Prostate gland (tissue), 2 donors: ENCODE measurements at regions not wholly inside any gene's neighbourhood (a gene's known extent, or its start where the extent isn't known, plus 50 kb on each side); places are given as distances from the start of the nearest gene placed in this dataset.

Experiments
- DNase-seq: peaks from one replicate; pipeline ENCODE4 v3.0.0-alpha.2; 2019; ENCODE audit warnings: low spot score
- H3K27ac ChIP-seq, 2 donors: fragments of 200-600 bp; sonication (generic); 2 replicates each; pipeline ENCODE4 v1.5.1; 2017 to 2019
- H3K27me3 ChIP-seq: fragments of 200-600 bp; sonication (generic); replicated peaks from 2 replicates; pipeline ENCODE4 v1.5.1; 2019; ENCODE audit not compliant: insufficient read depth
- H3K36me3 ChIP-seq, 2 donors: fragments of 200-600 bp; sonication (generic); 1 replicate in 1 of 2; 2 replicates in 1 of 2; pipeline versions ENCODE4 v1.5.1 to v1.8.1; 2017 to 2019
- H3K4me1 ChIP-seq: fragments of 200-600 bp; sonication (generic); replicated peaks from 2 replicates; pipeline ENCODE4 v1.5.1; 2019
- H3K4me3 ChIP-seq, 2 donors: fragments of 200-600 bp; sonication (generic); 2 replicates each; pipeline ENCODE4 v1.5.1; 2017 to 2019
- H3K9me3 ChIP-seq: fragments of 200-600 bp; sonication (generic); 2 replicates; pipeline ENCODE4 v1.5.1; 2017
- POLR2A ChIP-seq: fragments of 450-650 bp; IDR thresholded peaks from one replicate; pipeline ENCODE4 v1.6.1; 2016; ENCODE audit warnings: antibody characterized with exemption, mild to moderate bottlenecking
- POLR2AphosphoS5 ChIP-seq: sonication (generic); formaldehyde crosslinking; IDR thresholded peaks from one replicate; pipeline ENCODE4 v1.6.1; 2017; ENCODE audit warnings: antibody characterized with exemption
- WGBS: methylation state at CpG from one replicate; pipeline ENCODE4 v1.1.5; 2018; 5-methylcytosine and 5-hydroxymethylcytosine counted together
- intact Hi-C: fragments of 100-400 bp; cut with DNase I; formaldehyde crosslinking; loops from one replicate; pipeline ENCODE4 v1.14.2; 2022
- TF ChIP-seq, protein P1 (sequence below), 4 experiments: fragments of 200-600 bp in 2 of 4; fragments of 450-650 bp in 2 of 4; sonication (generic) in 2 of 4; IDR thresholded peaks; 1 replicate in 3 of 4; 2 replicates in 1 of 4; pipeline ENCODE4 v1.5.1; 2016 to 2019; ENCODE audit warnings: antibody characterized with exemption in 4 of 4, mild to moderate bottlenecking in 2 of 4, moderate library complexity in 2 of 4

DNA sequence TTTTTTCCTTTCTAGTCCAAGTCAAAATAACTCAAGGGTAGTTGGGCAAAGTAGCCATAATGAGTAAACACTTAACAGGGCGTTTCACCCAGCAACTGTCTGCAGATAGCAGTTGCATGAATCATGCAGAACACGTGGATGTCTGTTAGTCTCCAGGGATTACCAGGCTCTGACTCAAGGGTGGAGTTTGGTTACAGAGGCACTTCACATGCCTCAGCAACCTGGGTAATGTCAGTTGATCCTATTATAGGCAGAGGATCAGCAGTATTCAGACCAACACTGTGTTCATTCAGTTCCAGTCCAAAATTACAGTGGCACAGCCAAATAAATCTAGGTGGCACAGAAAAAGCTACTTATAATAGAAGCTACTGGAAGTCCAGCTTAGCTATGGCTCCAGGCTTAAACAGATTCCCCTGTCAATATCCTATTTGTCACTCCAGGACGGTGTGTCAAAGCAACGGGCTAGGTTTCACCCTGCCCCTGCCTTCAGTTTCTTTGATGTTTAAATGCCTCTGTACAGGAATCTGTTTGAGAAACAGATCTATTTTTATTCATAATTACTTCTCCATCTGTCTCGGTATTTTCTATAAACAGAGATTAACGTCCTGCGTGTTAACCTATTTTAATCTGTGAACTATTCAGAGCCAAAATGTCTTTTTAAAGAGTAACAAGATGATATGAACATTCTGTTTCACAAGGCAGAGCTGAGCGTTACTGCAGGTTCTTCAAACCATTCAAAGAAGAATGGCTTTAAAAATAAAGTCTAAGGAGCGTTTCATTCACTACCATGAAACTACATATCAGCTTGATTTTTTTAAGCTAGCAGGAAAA is 162.6 kb upstream of the AKR1E2 start:
- H3K36me3 ChIP-seq: no peaks in the 10 kb centered on the region
- H3K27me3 ChIP-seq: no peaks in the 10 kb centered on the region
- peak overlapping the region; percentile 60 to 73 for H3K27ac ChIP-seq
- peak; percentile 91 for DNase-seq
- intact Hi-C loops: loop anchor here (2.0 to 5.0 kb wide), 3 partner anchors 104 to 1196 kb away; partner anchors contain the start of gene KLF6
- peaks cover 18% of the 10 kb centered on the region for H3K4me1 ChIP-seq
- 17% methylated on average over 9 of the region's 9 CpGs for WGBS
- H3K9me3 ChIP-seq: no peaks in the 10 kb centered on the region
- TF ChIP-seq POLR2A (peak; percentile 26), POLR2AphosphoS5 (peak; percentile 98)
- TF ChIP-seq, protein P1, sequence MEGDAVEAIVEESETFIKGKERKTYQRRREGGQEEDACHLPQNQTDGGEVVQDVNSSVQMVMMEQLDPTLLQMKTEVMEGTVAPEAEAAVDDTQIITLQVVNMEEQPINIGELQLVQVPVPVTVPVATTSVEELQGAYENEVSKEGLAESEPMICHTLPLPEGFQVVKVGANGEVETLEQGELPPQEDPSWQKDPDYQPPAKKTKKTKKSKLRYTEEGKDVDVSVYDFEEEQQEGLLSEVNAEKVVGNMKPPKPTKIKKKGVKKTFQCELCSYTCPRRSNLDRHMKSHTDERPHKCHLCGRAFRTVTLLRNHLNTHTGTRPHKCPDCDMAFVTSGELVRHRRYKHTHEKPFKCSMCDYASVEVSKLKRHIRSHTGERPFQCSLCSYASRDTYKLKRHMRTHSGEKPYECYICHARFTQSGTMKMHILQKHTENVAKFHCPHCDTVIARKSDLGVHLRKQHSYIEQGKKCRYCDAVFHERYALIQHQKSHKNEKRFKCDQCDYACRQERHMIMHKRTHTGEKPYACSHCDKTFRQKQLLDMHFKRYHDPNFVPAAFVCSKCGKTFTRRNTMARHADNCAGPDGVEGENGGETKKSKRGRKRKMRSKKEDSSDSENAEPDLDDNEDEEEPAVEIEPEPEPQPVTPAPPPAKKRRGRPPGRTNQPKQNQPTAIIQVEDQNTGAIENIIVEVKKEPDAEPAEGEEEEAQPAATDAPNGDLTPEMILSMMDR (IDR thresholded peaks at IDR 0.05): no peak
- no peak overlapping the region for H3K4me3 ChIP-seq

DNA sequence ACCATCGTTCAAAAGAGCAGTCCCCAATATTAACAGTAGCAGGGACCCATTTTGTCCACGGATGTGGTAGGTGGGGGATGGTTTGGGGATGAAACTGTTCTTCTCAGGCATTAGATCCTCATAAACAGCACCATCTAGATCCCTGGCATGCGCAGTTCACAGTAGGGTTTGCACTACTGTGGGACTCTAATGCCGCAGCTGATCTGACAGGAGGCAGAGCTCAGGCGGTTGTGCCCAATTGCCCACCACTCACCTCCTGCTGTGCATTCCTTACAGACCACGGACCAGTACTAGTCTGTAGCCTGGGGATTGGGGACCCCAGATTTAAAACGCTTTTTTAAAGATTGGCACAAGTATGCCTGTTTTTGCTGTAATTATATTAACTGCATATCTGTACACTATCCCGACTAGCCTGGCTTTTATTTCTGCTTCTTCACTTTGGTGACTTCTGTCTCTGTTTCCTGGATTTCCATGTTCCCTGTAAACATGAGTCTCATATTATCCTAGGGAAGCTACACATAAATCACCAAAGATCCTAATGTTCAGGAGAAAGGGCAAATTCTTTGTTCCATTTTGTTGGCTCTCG is 163.3 kb upstream of the AKR1E2 start:
- H3K27me3 ChIP-seq: no peaks in the 10 kb centered on the region
- WGBS: 50% methylated on average over 9 of the region's 9 CpGs
- peaks cover 18% of the 10 kb centered on the region for H3K4me1 ChIP-seq
- TF ChIP-seq POLR2A (no peak), POLR2AphosphoS5 (no peak)
- TF ChIP-seq, protein P1 (IDR thresholded peaks at IDR 0.05): no peak
- H3K9me3 ChIP-seq: no peaks in the 10 kb centered on the region
- H3K36me3 ChIP-seq: no peaks in the 10 kb centered on the region
- DNase-seq: no peak
- no peak overlapping the region for H3K4me3 ChIP-seq
- peak overlapping the region; percentile 60 to 73 for H3K27ac ChIP-seq
- intact Hi-C loops: loop anchor here (2.0 to 5.0 kb wide), 3 partner anchors 105 to 1195 kb away; partner anchors contain the start of gene KLF6

DNA sequence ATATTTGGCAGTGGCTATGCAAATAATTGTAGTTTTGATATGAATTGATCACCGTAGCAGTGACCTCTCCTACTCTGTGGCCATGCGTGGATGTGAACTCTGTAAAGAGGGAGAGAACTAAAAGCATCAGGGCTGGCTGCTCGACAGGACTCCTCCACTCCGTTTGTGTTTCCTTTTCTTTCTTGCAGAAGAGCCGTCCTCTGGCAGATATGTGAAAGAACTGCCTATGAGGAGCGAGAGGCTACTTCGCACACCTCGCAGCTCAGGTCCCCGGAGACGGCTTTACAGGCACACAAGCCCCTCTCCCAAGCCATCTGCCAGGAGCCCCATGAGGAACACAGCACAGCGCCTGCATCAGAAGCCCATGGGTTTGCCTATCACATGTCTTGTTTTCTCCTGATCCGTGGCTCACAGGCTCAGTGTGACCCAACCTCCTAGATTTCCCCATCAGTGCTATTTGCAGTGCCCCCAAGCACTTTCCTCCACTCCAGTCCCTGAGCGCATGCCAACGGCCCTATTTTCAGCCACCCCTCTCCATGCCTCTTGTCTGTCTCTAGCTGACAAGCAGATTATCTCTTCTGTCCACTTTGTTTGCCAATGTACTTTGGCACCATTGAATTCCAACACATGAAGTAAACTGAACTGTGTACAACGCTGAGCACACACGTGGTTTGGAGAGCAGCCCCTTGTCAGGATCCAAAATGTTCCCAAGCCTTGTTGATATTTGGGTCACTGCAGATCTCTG is 164.3 kb upstream of the AKR1E2 start:
- peak; percentile 65 for DNase-seq
- Histone ChIP-seq H3K36me3 (no peaks in the 10 kb centered on the region), H3K4me1 (peaks cover 18% of the 10 kb centered on the region), H3K9me3 (no peaks in the 10 kb centered on the region), H3K27me3 (no peaks in the 10 kb centered on the region), H3K4me3 (no peak overlapping the region), H3K27ac (peak overlapping the region; percentile 28 to 60)
- TF ChIP-seq, protein P1 (IDR thresholded peaks at IDR 0.05): no peak
- TF ChIP-seq POLR2A: no peak
- peak; percentile 83 for TF ChIP-seq POLR2AphosphoS5
- intact Hi-C loops: loop anchor here (2.0 to 5.0 kb wide), 3 partner anchors 106 to 1194 kb away; partner anchors contain the start of gene KLF6
- WGBS: 45% methylated on average over 16 of the region's 16 CpGs

DNA sequence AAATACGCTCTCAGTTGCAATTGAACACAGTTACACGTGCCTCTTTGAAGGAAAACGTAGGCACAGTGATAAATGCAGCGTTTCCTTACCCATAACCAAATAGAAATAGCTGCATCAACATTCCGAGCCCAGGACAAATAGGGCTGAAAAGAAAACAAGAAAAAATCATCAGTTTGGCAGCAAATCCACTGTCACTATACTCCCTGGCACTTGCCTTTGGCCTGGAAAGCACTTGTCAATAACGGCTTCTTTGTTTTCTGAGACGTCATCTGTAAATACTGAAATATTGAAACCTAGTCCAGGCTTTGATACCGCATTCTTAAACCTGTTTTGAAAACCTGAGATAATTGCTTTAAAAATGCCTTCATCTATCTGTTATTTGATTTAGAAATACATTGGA is 167.2 kb upstream of the AKR1E2 start:
- intact Hi-C loops: loop anchor here (5.0 to 10.0 kb wide), 5 partner anchors 144 to 1464 kb away; no protein-coding TSS in a partner anchor
- Histone ChIP-seq H3K27me3 (no peaks in the 10 kb centered on the region), H3K9me3 (no peaks in the 10 kb centered on the region), H3K36me3 (no peaks in the 10 kb centered on the region), H3K4me1 (peaks cover 18% of the 10 kb centered on the region), H3K27ac (no peak overlapping the region), H3K4me3 (no peak overlapping the region)
- TF ChIP-seq POLR2A (no peak), POLR2AphosphoS5 (no peak)
- TF ChIP-seq, protein P1 (IDR thresholded peaks at IDR 0.05): no peak
- DNase-seq: no peak
- WGBS: 53% methylated on average over 8 of the region's 8 CpGs
